HG03432 (cell line): ENCODE measurements at regions not wholly inside any gene's neighbourhood (a gene's known extent, or its start where the extent isn't known, plus 50 kb on each side); places are given as distances from the start of the nearest gene placed in this dataset.
"Not testable (repeated sequence)": the region's sequence is repeated elsewhere in the genome, so short reads cannot be mapped to it uniquely, and the experiment has no call there.

ENCODE experiments used
- ATAC-seq: cut with Tn5 transposase; IDR thresholded peaks from one replicate; pipeline ENCODE4 v1.9.1; 2021; ENCODE audit warnings: mild to moderate bottlenecking, moderate library complexity; ENCODE audit not compliant: unreplicated experiment

DNA sequence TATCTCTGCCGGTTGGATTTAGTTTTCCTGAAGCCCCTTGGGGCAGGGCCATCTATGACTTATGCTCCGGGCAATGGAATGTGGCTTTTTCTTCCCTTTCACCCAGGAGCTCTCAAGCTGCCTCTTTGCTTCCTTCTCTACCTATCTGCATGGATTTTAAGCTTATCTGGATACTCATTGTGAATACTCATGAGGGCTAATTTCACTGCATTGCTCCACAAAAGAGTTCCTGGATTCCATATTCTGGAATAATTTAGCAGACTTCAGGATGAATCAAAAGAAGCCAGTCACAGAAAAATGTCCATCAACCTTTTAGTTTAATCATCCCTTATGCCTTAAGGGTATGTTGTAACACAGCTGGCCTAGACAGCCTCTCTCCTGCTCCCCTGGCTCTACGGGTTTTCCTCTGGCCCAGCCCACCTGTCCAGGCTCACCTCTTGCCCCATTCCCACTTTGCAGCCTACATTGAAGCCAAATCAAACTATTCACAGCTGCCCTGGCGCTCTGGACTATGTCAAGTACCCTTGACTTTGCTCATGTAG lies 122.8 kb upstream of the RMDN2 start:
- no peak for ATAC-seq

DNA sequence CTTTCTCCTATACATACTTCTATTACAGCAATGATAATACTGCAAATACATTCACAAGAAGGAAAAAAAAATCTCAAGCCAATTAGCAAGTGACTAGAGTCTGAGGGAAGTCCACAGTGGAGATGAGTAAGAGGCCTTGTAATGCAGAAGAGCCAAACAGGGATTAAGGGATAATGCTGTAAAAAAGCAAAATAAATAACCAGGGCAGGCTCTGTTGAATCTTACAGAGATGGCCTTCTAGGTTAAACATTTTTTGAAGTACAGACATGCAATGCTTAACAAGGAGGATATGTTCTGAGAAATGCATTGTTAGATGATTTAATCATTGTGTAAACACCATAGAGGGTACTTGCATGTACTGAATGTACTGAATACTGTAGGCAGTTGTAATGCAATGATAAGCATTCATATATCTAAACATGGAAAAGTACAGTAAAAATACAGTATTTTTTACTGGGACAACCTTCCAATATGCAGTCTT lies 122.1 kb upstream of the RMDN2 start:
- ATAC-seq, result no peak

DNA sequence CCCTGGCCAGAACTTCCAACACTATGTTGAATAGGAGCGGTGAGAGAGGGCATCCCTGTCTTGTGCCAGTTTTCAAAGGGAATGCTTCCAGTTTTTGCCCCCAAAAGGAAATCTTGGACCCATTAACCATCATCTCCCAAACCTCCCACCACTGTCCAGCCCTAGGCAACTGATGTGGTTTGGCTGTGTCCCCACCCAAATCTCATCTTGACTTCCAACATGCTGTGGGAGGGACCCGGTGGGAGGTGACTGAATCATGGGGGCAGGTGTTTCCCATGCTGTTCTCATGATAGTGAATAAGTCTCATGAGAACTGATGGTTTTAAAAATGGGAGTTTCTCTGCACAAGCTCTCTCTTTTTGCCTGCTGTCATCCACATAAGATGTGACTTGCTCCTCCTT lies 119.1 kb upstream of the RMDN2 start:
- not testable (repeated sequence) for ATAC-seq

DNA sequence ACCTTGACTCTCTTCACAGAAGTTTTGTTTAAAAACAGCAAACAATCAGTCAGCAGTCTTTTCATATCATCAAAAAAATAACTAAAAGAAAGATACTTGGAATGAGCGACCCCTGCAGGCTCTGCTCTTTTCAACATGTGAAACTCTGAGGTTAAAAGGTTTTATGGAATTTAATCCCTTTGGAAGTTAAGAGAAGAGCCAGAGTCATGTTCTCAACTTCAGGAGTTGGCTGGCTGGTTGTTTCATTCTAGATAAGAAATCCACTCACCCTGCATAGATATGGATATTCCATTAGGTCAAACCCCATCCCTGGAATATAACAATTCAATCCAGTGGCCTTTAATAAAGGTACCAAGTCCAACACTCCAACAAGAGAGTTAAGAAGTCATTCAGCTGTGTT lies 115.6 kb upstream of the RMDN2 start:
- ATAC-seq, result no peak

DNA sequence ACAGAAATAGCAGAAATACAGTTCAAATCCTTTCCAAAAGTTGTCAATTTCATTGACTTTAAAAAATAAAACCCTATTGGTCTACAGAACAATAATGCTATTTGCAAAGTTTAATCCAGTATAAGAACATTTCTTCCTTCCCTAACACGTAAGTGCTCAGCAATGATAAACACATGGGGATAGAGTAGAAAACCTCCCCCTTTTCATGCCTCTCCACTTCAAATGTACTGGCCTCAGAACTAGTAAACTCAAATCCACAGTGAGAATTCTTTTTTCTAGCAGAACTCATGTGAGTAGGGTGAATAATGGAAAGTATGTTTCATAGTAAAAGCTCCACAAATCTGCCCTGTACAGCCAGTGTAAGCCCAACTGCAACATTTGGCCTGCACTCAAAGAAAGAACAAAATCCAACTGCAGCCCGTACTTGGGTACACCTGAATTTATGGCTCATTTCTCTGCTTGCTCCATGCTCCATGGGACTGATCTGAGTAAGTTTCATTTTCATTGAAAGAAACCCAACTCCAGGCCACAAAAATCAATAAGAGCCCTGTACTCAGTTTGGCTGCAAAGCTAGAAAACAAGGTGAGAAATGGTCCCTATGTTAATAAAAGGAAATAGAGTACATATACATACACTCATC lies 115.0 kb upstream of the RMDN2 start:
- no peak for ATAC-seq

DNA sequence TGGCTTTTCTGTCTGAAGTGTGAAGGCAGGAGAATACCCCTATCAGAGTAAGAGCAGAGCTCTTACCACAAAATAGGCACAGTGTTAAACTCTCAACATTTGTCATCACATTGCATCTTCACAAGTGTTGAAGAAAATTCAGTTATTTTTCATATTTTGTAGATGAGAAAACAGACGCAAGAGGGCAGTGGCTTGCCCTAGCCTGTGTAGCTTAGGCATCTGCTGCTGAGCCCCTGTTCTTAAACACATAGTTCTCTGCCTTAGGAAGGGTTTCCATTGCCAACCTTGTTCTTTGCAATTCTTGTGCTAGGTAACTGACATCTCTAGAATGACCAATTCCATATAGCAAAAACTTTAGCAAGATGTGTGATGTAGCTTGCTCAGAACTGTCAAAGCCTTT lies 112.7 kb upstream of the RMDN2 start:
- ATAC-seq, result no peak

DNA sequence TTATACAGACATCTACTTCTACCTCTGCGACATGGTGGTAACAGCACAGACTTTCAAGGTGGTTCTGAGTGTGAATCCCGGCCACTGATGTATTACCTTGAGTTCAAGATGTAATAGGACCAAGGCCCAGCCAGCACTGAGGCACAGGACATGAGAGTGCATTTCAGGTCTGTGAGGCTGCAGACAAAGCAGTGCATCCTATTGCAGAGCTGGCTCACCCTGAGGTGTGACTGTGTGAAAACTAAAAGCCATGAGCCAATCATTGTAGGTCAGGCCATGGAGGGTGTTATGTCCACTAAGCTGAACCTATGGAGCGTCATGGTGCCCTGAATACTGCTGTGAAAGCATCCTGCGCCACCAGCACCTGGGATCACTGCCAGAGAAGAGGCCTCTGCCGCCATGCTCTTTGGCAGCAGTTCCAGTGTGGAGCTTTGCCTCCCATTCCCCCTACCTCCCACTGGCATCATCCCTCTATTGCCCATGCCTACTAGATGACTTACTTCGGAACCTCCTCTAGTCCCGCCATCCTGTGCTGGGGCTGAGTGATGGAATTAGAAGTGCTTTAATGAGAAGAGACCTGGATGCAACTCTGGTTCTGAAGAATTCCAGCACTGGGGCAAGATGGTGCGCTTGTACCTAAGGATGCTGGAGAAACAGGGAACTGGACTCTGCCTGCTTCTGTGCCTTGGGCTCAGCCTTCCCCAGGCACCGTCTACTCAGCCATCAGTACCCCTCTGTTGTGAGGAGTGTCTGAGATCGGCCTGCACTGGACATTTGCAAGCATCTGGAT lies 112.0 kb upstream of the RMDN2 start:
- no peak for ATAC-seq

DNA sequence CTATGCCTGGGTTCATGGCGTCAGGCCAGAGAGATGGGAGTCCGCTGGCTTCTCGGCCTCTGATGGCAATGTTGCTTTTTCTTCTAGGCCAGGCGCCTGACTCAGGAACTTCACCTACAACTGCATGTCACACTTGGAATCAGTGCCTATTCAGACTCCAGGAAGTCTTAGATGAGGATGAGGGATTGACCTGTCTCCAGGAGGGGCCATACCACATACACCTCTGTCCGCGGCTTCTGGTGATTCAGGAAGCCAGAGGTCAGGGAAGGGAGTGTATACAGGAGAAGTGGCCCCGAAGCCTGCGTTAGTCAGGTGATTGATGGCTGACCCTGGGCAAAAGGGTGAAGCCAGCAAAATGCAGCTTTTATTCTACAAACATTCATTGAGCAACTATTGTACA lies 109.1 kb upstream of the RMDN2 start:
- no peak for ATAC-seq

DNA sequence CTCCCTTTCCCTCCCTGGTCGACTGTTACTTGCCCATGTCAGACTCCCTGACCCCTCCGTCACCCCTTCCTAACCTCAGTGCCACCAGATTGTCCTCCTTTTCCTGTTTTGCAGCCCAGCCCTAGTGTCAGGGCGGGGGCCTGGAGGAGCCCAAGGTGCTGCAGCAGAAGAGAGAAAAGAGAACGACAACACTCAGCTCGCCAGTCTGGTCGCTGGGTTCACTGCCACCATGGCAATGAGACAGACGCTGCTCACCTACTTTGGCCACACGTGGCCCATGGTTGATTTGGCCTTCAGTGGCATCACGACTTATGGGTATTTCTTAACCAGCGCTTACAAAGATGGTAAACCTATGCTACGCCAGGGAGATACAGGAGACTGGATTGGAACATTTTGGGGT lies 108.4 kb upstream of the RMDN2 start:
- ATAC-seq, result no peak

DNA sequence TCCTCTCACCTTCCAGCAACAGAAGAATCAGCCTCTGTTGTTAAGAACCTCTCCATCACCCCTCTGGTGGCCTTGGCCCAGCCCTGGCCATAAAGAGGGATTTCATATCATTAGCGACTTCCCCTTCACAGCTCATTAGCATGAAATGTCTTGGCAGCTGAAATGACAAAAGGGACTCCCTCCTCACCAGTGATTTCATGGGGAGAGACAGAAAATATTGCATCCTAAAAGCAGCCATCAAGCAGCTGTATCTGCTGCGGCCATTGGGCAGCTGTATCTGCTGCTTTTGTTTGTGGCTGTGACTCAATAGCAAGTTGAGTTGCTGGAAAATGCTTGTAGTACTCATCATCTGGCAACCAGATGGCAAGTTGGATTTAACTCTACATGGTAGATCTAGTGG lies 105.9 kb upstream of the RMDN2 start:
- ATAC-seq, result no peak

DNA sequence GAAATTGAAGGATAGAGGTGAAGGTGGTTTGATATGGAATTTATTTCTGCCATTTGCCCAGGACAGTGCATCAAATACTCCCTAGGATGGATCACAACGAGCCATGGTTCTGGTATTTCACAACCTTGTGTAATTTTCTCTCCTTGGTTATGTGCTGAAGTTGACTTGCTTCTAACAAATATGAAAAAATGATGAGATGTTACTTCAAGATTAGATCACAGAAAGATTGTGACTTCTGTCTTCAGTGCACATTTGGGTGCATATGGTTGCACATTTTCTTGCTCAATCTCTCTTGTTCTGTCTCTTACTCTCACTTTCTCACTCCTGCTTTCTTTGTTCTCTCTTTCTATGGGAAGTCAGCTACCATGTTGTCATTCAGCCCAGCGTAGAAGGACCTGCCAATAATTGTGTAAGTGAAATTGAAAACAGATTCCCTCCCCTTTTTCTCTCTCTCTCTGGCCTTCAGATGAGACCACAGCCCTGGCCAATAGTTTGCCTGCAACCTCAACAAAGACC lies 104.6 kb upstream of the RMDN2 start:
- ATAC-seq, result no peak

DNA sequence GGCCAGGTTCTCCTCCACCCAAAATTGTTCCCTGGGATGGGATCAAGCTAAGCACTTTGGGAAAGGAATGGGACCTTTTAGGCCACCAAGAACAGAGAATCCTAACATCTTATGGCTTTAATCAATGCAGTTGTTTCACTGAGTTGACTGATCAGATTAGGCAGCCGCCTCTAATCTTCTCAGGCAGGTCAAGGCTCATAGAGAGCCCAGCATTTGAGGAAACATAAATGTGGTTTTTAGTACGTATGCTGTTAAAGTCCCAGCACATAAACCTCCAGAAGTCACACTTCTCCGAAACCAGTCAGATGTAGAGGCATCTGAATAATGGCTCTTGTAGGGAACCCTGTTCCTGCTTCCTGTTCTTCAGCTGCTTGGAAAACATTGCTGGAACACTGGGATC lies 99.5 kb upstream of the RMDN2 start:
- ATAC-seq, result no peak

DNA sequence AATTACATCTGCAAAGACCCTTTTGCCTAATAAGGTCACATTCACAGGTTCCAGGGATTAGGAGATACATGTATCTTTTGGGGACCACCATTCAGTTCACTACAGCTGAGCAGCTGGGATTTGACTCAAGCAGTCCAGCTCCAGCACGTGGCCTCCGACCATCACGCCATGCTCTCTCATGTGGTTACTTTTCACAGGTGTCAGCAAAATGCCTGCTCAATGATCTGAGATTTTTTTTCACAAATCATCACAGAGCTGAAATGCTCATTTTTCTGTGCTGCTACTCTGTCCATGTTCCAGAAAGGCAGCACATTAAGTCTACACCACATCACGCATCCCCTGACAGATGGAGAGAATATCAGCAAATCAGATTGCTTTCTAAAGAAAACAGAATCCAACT lies 98.5 kb upstream of the RMDN2 start:
- no peak for ATAC-seq

DNA sequence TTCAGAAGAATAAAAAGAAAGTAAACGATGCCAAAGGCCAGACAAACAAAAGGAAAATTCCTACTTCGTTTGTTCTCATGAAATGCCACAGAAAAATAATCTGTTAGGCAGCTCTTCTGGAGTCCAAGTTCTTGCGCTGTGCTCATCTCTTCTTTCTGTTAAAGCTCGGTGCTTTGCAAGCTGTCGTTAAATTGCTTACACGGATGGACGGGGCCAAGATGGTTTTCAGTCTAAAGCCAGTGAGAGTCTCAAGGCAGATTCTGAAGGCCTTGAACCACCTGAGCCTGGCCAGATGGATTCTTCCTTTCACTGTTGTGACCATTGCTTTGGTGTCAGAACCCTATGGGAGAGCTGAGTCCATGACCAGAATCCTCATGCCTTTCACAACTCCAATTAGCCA lies 97.6 kb upstream of the RMDN2 start:
- ATAC-seq, result no peak

DNA sequence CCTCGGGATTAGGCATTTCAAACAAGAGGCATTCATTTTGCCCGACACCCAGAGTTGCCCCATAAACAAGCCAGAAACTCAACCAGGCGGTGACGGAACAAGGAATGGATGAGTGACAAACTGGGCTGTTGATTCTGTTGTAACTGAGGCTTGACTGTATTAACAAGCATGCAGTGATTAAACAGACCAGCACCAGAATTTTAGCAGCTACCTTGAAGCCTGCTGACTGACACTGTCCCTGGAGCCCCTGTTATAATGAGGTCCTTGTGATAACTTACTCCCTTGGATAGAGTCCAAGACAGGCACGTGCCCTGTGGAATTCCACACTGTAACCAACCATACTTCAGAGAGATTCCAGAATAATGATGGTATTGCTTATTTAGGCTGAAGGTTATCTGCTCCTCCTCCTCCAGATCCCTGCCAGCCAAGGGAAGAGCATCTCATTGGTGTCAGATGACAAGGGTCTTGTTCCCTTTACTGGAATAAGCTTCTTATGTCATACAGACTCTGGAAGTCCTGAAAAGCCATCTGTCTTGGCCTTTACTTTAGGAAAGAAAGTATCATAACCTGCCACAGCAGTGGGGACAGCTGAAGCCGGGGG lies 97.1 kb upstream of the RMDN2 start:
- no peak for ATAC-seq

DNA sequence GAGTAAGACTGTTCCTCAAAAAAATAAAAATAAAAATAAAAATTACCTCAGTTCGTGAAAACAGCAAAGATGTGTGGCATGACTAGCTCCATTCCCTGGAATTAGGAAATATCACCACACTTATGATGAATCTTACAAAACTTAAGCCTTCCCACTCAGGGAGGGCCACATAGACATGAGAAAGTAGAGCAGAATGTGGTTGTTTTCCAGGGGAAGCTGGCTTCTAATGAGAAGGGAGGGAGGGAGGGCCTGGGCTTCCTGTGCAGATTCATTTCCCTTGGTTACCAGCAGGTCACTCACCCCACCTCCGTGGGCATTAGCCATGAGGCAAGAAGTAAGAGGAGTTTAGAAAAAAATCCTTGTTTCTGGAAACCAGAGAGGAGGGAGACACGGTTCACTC lies 95.9 kb upstream of the RMDN2 start:
- no peak for ATAC-seq

DNA sequence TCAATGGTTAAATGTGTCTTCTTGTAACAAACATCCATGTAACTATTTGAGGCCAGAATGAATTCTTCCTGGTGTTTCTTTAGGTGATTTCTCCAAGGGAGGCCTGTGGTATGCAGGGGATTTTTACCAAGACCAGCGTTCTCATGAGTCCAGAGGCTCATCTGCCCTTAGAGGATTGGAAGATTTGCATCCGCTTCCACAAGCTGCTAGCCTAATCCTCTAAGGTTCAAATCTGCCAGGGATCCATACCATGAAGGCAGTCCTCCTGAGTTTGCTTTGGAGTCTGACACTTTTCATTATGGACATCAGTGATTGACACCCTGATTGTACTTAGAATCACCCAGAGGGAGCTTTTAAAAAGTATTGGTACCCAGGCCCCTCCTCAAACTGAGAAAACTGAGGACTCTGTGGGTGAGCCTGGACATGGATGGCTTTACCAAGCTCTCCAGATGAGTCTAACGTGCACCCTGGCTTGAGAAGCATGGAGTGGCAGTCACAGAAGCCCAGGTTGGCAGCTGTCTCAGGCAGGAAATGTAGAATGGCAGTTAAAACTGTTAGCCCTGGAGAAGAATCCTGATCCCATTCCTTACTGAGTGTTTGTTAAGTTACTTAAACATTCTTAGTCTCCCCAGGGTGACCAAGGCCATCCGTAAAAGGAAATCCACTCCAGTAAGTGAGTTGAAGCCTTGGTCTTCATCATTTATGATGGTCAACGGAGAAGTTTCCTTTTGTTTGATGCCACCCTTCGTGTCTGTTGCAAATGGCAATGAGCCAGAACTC lies 95.3 kb upstream of the RMDN2 start:
- ATAC-seq, result no peak

DNA sequence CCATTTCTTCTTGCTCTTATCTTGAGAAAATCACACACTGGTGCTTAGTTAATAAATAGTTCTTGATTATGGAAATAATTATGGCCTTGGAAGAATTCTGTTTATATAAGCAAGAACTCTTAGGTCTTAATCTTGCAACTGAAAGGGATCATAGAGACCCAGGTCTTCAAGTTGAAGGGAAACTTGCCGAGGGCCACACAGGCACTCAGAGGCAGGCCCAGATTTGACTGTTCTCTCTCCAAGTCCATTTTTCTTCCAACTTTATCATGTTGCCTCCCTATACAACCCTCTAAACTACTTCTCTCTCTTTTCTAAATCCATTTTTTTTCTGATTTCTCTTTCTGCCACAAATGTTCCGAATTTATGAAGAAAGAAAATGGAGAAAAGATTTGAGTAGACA lies 94.5 kb upstream of the RMDN2 start:
- ATAC-seq, result no peak

DNA sequence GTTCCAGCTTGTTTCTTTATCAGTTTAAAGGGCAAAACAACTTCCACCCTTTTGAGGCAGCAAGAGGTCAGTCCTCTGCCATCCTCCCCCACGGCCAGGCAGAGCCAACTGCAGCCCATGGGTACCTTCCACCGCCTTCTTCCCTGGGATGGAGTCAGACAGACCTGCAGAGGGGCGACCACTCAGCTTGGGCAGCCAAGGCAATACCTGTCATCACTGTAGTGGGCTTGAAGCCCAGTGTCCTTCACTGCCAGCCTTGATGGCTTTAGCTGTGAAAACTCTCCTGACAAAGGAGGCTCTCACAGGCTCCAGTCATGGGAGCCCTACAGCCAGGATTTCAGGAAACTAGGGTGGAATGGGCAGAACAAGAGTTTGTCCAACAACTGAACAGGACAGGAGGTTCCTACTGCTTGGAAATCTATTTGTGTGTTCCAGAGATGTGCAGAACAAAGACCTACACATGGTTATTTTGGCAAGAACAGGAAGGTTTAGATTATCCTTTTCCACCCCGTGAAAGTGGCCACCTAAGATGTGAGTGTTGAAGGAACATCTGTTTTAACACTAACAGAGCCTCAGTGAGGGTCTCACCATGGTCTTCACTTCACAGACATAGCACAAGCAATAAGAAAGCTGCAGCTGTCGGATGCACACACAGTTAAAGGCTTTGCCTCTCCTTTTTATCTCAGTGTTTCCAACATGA lies 93.9 kb upstream of the RMDN2 start:
- no peak for ATAC-seq

DNA sequence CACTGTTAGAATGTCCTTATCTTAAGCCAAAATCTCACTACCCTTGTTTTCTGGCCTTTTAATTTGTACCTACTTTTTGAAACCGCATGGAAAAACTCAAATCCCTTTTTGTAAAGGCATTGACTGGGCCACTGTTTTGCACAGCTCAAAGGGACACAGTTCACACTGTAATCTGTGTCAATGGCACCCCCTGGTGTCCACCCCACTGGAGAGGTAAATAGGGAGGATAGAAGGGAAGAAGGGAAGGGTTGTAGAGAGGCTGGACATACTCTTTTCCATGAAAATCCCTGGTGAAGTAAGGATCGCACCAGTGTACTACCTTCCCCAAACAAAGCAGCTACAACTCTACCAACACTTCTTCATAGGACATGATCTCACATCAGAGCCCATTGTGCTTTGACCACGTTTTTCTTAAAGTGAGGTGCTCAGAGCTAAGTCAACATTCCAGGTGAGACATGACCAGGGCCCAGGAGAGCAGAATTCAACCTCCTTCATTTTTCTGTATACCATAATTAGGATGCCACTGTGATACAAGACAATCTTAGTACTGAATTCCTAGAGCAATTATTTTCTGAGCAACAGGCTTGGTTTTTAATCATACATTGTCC lies 92.4 kb upstream of the RMDN2 start:
- ATAC-seq, result peak; percentile 66
